ENCODE measurements at regions not wholly inside any gene's neighbourhood (a gene's known extent, or its start where the extent isn't known, plus 50 kb on each side); places are given as distances from the start of the nearest gene placed in this dataset.

DNA sequence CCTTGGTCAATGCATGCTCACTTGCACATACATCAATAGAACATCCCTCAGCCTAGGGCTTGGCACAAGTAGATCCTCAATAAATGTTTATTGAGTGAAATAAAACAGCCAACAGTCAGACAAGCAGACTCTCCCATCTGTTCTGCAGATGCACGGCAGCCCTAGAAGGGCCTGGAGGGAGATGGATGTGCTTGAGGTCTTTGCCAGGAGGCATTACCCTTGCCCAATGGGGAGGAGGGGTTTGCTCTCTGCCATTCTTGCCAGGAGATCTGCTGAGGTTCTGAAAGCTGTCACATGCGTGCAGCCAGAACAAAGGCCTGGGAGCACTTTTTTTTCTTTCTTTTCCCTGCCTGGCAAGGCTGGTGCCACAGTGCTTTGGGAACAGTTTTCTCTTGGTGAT is 349.3 kb upstream of the THRB start:
- no peak for DNase-seq (ENCODE audit: low read depth)

DNA sequence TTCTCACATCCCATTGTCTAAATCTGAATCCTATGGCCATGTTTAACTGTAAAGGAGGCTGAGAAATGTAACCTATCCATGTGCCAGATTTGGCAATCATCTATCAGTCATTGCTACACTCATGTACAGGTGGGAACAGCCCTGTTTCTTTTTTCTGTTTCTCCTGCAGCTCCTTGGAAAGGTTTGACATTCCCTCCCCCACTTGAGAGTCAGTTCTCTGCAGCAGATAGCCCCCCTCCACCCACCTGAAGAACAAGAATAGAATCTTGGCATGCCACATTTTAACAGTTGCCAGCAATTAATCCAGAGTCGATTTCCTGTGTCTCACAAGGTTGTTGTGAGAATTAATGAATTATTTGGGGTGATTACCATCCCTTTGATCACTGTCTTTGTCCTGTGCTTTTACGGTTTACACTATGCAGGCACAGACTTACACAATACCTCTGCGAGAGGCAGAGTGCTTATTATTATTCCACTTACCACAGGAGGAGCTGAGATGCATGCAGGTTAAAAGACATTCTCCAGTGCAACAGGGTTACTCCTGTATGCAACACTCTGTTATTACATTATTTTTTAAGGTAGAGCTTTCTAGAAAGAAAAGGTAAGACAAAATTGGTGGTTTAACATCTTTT is 351.0 kb upstream of the THRB start:
- DNase-seq (ENCODE audit: low read depth): no peak

- DNase-seq (ENCODE audit: low read depth): no peak
These were observed 351.7 kb upstream of the THRB start for GRCh38 chr3:24846286-24846860.

DNA sequence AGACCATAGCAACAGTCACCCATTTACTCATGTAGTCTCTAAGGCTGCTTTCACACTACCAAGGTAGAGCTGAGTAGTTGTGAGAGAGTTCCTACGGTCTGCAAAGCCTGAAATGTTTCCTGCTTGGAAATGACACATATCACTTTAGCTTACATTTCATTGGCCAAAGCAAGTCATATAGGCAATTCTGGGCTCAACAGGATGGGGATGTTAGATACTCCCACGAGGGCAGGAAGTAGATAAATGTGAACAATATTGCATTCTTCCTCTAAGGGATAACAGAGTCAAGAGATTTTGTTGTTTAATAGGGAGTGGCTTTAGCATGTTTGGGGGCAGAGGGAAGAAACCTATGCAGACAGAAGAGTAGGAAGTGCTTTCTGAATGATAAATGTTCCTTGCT is 355.6 kb upstream of the THRB start:
- no peak for DNase-seq (ENCODE audit: low read depth)

DNA sequence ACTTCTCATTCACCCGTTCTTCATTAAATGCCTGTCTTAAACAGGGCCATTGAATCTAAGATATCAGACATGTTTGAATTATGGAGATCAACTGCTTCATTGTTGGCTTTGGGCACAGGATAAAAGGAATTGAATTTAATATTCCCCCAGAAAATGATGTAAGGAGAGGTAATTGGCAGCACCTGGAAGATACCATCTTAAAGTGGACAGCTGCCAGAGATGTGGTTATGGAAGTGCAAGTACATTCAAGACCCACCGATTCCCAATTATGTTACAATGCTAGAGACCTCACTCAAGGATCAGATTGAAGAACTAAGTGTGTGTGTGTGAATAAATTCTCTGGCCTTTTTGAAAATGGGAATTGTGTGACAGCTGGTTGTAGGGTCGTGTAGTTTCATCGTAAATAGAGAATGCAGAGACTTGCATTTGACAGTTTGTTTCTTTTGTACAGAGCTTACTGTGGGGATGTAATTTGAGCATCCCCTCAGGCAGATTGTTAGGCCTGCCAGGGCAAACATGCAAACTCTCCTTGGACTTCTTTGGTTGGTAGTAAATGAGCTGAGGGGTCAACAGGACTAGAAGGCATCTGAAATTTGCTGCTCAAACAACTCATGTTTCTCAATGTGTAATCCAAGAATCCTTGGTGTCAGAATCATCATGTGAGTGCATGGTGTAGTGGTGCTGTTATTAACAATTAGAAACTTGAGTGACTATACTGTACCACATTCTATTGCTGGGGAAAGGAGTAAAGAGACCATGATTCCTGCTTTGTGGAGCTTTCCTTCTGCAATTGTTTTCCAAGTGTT is 359.2 kb upstream of the THRB start:
- DNase-seq (ENCODE audit: low read depth): no peak

GRCh38 chr3:24854748-24855147 is 360.1 kb upstream of the THRB start:
- DNase-seq (ENCODE audit: low read depth): no peak

- DNase-seq (ENCODE audit: low read depth): no peak
These were observed 363.3 kb upstream of the THRB start for GRCh38 chr3:24857945-24858344.

DNA sequence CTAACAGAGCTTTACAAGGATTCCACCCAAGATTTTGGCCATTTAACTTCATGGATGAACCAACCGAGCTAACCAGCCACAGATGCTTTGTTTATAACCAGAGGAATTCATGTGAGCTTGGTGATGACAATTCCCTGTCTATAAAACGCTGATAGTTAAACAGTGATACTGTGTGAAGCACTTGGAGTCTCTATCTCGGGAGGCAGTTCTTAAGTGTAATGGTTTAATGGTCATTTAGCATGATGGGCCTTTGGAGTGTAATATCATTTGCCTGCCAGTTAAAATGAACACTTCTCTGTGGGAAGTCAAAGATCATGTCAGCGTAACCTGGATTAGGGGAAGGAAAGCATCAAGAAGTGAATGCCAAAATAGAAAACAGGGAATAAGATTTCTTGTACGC is 368.6 kb upstream of the THRB start:
- DNase-seq (ENCODE audit: low read depth): no peak

GRCh38 chr3:24867783-24868182 is 373.1 kb upstream of the THRB start:
- DNase-seq (ENCODE audit: low read depth): no peak

- no peak for DNase-seq (ENCODE audit: low read depth)
These were observed 386.6 kb upstream of the THRB start for GRCh38 chr3:24881239-24881638.

- DNase-seq (ENCODE audit: low read depth): no peak
These were observed 391.9 kb upstream of the THRB start for GRCh38 chr3:24886501-24886900.

- no peak for DNase-seq (ENCODE audit: low read depth)
These were observed 395.4 kb upstream of the THRB start for GRCh38 chr3:24890012-24890411.

GRCh38 chr3:24899373-24899772 is 404.7 kb upstream of the THRB start:
- no peak for DNase-seq (ENCODE audit: low read depth)

DNA sequence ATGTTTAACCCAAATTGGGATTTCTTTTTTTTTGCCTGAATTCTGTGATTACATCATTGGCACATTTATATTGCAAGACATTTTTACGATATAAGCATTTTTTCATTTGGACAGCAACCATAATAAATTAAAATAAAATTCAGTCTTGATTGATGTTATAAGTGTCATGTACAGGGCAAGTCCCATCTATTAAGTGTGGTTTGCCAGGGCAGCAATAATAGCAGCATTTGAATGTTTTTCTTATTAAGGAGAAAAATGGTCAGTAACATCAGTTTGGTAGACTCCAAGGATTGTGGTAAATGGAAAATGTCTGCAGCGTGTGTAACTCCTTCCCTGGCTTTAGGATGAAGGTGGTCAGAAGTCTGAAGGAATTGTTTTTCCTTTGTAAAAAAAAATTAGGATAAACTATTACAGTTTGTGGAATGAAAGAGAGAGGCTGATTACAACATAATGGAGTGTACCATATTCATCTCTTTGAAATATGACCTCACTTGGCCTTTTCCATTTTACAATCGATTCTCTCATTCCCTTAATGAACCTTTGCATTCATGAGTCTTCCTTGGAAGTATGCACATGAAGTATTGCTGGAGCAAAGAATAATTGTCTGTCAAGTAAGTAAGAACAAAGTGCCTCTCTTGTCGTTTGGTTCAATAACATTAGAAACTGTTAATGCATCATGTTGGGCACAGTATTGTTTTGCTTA is 405.4 kb upstream of the THRB start:
- DNase-seq (ENCODE audit: low read depth): no peak

- DNase-seq (ENCODE audit: low read depth): no peak
These were observed 410.6 kb upstream of the THRB start for GRCh38 chr3:24905266-24905665.

GRCh38 chr3:24907106-24907505 is 412.5 kb upstream of the THRB start:
- no peak for DNase-seq (ENCODE audit: low read depth)

DNA sequence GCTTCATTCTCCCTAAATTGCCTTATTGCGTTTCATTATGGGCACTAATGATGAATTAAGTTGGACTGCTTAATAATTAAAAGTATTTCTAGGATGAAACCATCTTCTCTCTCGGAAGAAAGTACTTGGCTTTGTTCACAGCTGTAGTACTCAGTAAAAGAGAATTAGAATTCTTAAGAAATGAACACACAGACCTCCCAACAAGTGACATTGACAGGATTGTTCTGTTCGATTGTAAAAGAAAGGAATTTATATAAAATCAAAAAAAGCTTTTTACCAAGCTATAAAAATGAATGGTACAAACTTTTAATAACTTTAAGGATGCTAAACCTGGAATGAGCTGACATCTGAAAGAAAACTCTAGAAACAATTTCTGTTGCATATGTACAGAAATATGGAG is 416.4 kb upstream of the THRB start:
- DNase-seq (ENCODE audit: low read depth): no peak

- no peak for DNase-seq (ENCODE audit: low read depth)
These were observed 421.0 kb upstream of the THRB start for GRCh38 chr3:24915639-24916038.

GRCh38 chr3:24917908-24918307 is 423.3 kb upstream of the THRB start:
- no peak for DNase-seq (ENCODE audit: low read depth)

DNA sequence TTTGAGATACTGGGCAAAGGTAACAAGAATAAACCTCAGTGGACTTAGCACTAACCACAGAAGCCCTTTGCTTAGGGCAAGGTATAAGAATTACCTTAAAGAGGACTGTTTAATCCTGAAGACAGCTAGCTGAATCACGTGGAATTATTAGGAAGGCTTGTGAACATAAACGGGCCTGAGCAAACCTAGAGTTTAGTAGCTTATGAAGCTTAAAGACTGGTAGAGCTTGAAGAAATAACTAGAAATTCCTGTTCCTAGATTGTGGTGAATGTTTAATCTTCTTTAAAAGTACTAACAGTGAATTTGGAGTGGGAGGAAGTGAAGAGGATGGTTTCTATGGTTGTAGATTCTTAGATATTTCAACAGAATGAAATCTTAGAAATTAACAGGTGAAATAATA is 428.9 kb upstream of the THRB start:
- DNase-seq (ENCODE audit: low read depth): no peak

DNA sequence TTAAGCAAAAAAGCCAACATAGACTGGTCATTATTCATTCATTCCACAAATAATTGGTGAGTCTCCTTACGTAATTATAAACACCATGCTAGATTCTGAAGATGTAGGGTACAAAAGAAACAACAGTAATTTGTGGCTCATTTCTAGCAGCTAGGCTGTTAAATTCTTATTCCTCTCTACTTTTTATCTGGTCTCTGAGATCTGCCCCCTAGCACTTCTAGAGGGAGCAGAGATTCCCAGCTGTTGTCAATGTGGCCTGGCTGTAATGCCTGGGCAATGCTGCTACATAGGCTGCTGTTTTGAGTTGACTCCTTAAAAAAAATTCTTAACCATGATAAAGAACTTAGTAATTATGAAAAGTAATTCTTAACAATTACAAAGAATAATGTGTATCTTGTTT is 434.9 kb upstream of the THRB start:
- no peak for DNase-seq (ENCODE audit: low read depth)

DNA sequence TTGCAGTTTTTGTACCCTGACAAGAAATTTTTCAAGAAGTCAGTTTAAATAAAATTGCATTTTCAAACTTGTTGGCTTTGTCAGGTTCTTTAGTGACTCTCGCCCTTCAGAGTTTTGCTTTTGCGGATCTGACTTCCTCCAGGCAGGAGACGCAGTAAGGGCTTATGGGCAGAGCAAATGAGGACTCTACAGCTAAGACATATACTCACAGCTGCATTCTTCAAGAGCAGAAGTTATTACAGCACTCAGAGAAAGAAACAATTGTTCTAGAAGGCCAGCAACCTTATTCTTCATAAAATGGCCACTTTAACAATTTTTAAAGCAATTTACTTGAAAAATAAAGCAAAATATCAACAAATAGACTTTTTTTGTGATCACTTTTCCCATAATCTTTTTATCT is 438.8 kb upstream of the THRB start:
- no peak for DNase-seq (ENCODE audit: low read depth)

- no peak for DNase-seq (ENCODE audit: low read depth)
These were observed 441.9 kb upstream of the THRB start for GRCh38 chr3:24936574-24936973.
